Cardiac muscle cell (in vitro differentiated cells and primary cell): ENCODE measurements at regions not wholly inside any gene's neighbourhood (a gene's known extent, or its start where the extent isn't known, plus 50 kb on each side); places are given as distances from the start of the nearest gene placed in this dataset.

ENCODE experiments used
- DNase-seq, 2 donors: peaks; one replicate each; pipeline versions ENCODE4 v3.0.0 to v3.0.0-alpha.2; 2010 to 2017; ENCODE audit warnings: low read depth in 1 of 2, low spot score in 1 of 2
- H3K27ac ChIP-seq: fragments of 200-600 bp; sonication (generic); 2 replicates; pipeline ENCODE4 v1.5.1; 2016
- H3K27me3 ChIP-seq: fragments of 200-600 bp; sonication (generic); 2 replicates; pipeline ENCODE4 v1.6.0; 2016; ENCODE audit warnings: control low read depth
- H3K36me3 ChIP-seq: fragments of 200-600 bp; sonication (generic); 2 replicates; pipeline ENCODE4 v1.5.1; 2016; ENCODE audit warnings: control low read depth
- H3K4me1 ChIP-seq: fragments of 200-600 bp; sonication (generic); 2 replicates; pipeline ENCODE4 v1.8.1; 2017; ENCODE audit warnings: low read depth, mild to moderate bottlenecking, mixed run types
- H3K4me3 ChIP-seq: fragments of 200-600 bp; sonication (generic); 2 replicates; pipeline ENCODE4 v1.5.1; 2016; ENCODE audit warnings: mild to moderate bottlenecking
- H3K9me3 ChIP-seq: fragments of 200-600 bp; sonication (generic); 2 replicates; pipeline ENCODE4 v1.5.1; 2017; ENCODE audit warnings: low read depth, mild to moderate bottlenecking, control low read depth
- TF ChIP-seq, protein P1 (sequence below): IDR thresholded peaks from 2 replicates; pipeline ENCODE4 v1.5.1; 2012; ENCODE audit warnings: low read depth, mild to moderate bottlenecking, low read length

DNA sequence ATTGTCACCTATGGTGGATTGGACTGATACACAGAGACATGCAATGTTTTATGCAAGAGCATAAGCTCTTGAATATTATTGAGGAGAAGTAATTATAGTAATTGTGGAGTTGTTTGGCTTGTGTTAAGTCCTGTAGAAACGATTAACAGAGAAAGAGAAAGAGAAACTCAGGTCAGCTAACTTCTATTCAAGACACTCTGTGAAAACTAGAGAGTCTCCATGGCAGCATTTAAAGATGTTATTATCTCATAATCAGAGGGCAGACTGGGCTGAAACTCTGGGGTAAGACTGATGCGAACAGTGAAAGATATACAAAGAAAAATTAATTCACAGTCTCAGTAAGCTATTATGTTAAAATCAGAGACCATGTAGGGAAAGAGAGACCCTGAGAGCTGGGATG lies 625.7 kb downstream of the FAT4 start:
- Histone ChIP-seq H3K27ac (peak overlapping the region; percentile 2), H3K4me3 (no peak overlapping the region), H3K36me3 (no peaks in the 10 kb centered on the region), H3K27me3 (no peaks in the 10 kb centered on the region), H3K9me3 (no peaks in the 10 kb centered on the region), H3K4me1 (no peaks in the 10 kb centered on the region)
- no peak for DNase-seq
- TF ChIP-seq, protein P1, sequence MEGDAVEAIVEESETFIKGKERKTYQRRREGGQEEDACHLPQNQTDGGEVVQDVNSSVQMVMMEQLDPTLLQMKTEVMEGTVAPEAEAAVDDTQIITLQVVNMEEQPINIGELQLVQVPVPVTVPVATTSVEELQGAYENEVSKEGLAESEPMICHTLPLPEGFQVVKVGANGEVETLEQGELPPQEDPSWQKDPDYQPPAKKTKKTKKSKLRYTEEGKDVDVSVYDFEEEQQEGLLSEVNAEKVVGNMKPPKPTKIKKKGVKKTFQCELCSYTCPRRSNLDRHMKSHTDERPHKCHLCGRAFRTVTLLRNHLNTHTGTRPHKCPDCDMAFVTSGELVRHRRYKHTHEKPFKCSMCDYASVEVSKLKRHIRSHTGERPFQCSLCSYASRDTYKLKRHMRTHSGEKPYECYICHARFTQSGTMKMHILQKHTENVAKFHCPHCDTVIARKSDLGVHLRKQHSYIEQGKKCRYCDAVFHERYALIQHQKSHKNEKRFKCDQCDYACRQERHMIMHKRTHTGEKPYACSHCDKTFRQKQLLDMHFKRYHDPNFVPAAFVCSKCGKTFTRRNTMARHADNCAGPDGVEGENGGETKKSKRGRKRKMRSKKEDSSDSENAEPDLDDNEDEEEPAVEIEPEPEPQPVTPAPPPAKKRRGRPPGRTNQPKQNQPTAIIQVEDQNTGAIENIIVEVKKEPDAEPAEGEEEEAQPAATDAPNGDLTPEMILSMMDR, result no peak

DNA sequence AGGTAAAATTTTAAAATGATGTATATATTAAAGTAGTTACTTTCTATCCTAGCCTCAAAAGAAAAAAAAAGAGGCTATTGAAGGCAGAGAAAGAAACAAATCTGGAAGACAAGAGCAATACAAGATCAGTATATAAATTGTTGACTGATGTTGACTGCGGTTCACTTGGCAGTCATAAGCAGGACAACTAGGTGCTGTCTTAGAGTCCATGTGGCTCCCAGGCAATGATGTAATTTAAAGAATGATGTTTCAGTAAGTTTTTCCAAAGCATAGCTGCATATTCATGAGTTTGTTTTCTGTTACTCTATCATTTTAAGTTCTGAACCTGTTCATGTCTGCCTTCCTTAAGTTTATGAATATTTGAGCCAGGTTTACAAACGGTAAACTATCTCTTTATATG lies 630.2 kb downstream of the FAT4 start:
- Histone ChIP-seq H3K4me1 (no peaks in the 10 kb centered on the region), H3K27me3 (no peaks in the 10 kb centered on the region), H3K36me3 (no peaks in the 10 kb centered on the region), H3K9me3 (no peaks in the 10 kb centered on the region), H3K27ac (no peak overlapping the region), H3K4me3 (no peak overlapping the region)
- DNase-seq, result no peak
- TF ChIP-seq, protein P1, result no peak

DNA sequence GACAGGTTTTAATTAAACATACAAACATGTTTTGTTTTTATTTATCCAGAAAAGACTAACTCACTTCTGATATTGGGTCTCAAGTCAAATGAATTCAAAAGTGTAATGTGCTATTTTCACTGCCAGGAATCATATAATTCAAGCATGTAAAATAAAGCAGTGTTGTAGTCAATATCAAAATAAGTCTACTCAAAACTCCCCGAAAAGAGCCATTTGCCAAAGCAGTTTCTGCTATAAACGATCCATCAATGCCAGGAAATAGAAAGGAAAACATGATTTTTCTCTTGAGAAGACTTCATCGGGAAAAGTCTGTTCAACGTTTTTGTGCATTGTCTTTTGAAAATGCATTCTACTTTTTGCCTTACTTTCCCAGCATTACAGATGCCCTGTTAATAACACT lies 633.3 kb downstream of the FAT4 start:
- Histone ChIP-seq H3K36me3 (no peaks in the 10 kb centered on the region), H3K9me3 (no peaks in the 10 kb centered on the region), H3K4me1 (no peaks in the 10 kb centered on the region), H3K27me3 (no peaks in the 10 kb centered on the region), H3K4me3 (no peak overlapping the region), H3K27ac (no peak overlapping the region)
- TF ChIP-seq, protein P1, result no peak
- DNase-seq, result no peak

DNA sequence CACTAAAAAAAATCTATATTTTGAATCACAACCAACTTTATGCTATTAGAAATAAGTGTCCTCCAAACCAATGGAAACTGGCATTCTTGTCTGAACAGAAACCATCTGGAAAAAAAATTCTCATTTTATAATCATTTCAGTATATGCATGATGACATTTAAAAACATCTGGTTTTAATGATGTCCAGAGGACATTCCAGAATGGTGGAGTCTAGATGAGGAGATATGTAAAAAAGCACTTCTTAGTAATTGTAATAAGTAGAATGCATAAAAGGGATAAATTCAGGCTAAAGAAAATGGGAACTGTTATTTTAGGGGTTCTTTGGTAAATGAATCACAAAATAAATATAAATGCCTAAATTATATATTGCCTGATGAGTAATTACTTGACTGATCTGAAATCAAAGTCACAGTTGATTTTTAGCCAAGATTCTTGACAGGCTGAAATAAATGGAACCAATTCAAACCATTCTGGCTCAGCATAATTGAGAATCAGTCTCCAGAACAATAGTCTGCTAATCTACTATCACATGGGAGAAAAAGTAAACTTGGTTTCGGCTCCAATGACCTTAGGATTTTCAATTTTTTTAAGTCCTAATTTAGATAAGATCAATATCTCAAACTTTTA lies 636.6 kb downstream of the FAT4 start:
- no peaks in the 10 kb centered on the region for H3K4me1 ChIP-seq
- H3K4me3 ChIP-seq, result no peak overlapping the region
- DNase-seq, result peak in 1 of 2 donors; percentile 22
- no peaks in the 10 kb centered on the region for H3K27me3 ChIP-seq
- H3K9me3 ChIP-seq, result no peaks in the 10 kb centered on the region
- H3K27ac ChIP-seq, result no peak overlapping the region
- TF ChIP-seq, protein P1, result no peak
- no peaks in the 10 kb centered on the region for H3K36me3 ChIP-seq

DNA sequence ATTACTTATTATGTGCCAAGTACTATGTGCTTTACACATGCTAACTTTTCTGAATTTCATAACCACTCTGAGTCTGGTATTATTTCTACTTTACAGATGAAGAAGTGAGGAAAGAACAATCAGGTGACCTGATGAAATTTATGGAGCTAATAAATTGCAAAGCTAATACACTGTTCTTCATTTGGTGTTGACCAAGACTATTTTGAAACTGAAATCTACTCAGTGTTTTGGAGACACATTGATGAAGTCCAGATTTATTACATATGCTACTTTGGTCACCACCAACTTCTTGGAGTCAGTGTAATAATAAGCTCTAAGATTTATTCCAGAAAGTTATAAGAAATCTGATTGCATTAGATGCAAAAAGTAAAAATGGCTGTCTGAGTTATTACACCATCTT lies 637.9 kb downstream of the FAT4 start:
- no peak for DNase-seq
- Histone ChIP-seq H3K9me3 (no peaks in the 10 kb centered on the region), H3K4me1 (no peaks in the 10 kb centered on the region), H3K27me3 (no peaks in the 10 kb centered on the region), H3K27ac (no peak overlapping the region), H3K4me3 (no peak overlapping the region), H3K36me3 (no peaks in the 10 kb centered on the region)
- TF ChIP-seq, protein P1, result no peak
